H7 (cell line): ENCODE measurements at regions not wholly inside any gene's neighbourhood (a gene's known extent, or its start where the extent isn't known, plus 50 kb on each side); places are given as distances from the start of the nearest gene placed in this dataset.

Experiments
- DNase-seq: peaks from one replicate; pipeline ENCODE4 v3.0.0; 2012
- H3K27me3 ChIP-seq: 2 replicates; pipeline ENCODE4 v1.6.0; 2011; ENCODE audit warnings: mild to moderate bottlenecking, low read length; ENCODE audit not compliant: control insufficient read depth, insufficient read depth
- H3K36me3 ChIP-seq: replicated peaks from 2 replicates; pipeline ENCODE4 v1.5.1; 2011; ENCODE audit warnings: low read length; ENCODE audit not compliant: control insufficient read depth, insufficient read depth
- H3K4me3 ChIP-seq: 2 replicates; pipeline ENCODE4 v1.5.1; 2011; ENCODE audit warnings: low read depth, mild to moderate bottlenecking, control low read depth, low read length, moderate library complexity; ENCODE audit not compliant: insufficient read depth

DNA sequence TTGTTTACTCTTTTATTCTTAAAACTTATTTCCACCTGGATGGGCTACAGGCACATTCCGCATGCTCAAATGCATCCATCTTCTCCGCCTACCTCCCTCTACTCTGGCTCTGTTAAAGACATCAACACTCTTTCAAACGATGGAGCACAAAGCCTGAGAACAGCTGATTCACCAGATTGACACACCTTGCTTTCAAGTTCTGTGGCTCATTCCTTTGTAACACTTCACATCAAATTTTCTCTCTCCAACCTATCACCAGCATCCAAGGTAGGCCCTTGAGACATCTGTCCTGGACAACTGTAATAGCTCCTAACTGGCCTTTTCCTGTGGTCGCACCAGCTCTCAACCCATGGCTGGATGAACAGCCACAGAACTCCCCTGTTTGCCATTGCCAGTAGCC lies 274.5 kb downstream of the BCL11A start:
- no peaks in the 10 kb centered on the region for H3K27me3 ChIP-seq
- no peaks in the 10 kb centered on the region for H3K36me3 ChIP-seq
- no peak for DNase-seq
- no peak overlapping the region for H3K4me3 ChIP-seq

DNA sequence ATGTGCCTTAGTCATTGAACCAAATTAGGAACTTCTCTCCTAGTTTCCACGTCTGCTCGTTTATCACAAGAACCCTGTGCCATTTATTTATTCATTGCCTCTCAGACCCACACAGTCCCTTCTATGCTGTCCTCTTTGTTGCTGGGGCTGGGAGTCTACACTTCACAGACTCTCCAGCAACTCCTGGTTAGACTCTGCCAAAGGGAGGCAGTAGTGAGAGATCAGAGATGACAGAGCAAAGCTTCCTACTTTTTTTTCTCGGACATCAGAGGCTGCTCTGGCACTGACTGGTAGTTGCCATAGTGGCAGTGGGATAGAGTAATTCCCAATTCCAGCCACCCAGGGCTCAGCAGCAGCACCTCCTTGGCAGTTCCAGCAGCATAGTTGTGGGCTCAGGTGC lies 277.5 kb downstream of the BCL11A start:
- Histone ChIP-seq H3K4me3 (no peak overlapping the region), H3K36me3 (no peaks in the 10 kb centered on the region), H3K27me3 (no peaks in the 10 kb centered on the region)
- DNase-seq = peak; percentile 50

DNA sequence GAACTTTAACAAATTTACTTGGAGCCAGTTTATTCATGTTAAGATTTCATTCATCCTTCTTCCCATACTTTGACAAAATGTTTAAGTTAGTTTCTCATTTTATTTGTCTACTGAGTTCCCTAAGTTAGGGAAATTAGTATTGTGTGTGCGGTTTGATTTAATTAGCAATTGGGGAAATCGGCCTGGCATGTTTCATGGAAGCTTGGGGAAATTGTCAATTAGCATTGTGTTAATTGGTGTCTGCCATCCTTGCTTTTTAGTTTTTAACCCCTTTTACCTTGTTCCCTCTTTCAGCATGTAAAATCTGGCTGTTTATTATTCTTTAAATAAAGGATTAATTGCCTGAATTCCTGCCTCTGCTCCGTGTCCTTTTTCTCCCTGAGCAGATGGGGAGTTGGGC lies 279.6 kb downstream of the BCL11A start:
- no peak for DNase-seq
- H3K27me3 ChIP-seq = no peaks in the 10 kb centered on the region
- no peak overlapping the region for H3K4me3 ChIP-seq
- no peaks in the 10 kb centered on the region for H3K36me3 ChIP-seq

DNA sequence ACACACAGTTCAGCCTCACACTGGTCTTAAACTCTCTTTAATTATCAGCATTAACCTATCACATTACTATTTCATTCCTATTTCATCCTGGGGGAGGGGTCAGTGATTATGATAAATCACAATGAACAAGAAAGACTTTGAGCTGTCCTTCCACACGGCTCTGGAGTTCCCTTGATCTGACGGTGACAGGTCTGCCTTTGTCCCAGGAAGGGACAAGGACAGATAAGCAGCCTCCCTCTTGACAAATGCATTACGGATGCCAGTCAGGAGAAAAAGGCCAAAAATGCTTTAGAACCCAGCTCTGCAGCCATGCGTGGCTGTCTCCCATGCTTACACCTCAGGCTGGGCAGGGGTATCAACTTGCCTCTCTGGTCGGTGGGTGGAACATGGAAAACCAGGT lies 281.7 kb downstream of the BCL11A start:
- no peak overlapping the region for H3K4me3 ChIP-seq
- no peaks in the 10 kb centered on the region for H3K36me3 ChIP-seq
- no peak for DNase-seq
- H3K27me3 ChIP-seq = no peaks in the 10 kb centered on the region

DNA sequence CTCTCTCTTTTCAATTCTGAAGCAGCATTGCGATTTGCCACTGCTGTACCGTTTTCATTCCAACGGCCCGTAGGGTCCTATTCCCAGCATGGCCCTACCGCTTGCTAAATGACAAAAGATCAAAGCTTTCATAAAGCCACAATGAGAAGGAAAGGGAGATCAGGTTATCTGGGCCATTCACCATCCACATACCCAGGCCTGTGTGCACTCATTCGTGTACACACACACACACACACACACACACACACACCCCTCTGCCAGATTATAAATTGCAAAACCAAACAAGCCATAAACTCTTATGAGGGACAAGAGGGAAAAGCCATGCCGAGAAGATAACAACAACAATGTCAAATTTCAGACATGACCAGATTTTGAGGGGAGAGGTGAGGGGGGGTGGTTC lies 282.3 kb downstream of the BCL11A start:
- no peaks in the 10 kb centered on the region for H3K27me3 ChIP-seq
- no peak overlapping the region for H3K4me3 ChIP-seq
- H3K36me3 ChIP-seq = no peaks in the 10 kb centered on the region
- no peak for DNase-seq

DNA sequence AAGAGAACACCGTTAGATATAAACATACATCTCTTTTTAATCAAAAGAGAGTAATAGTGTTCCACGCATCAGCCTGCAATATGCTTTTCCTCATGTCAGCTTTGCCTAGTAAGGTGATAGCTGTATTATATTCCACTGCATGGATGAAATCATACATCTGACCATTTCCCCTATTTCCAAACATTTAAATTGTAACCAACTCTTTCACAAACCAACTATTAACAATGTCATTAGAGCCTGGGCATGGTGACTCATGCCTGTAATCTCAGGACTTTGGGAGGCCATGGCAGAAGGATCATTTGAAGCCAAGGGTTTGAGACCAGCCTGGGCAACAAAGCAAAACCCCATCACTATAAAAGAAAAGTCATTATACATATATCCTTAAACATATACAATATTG lies 284.8 kb downstream of the BCL11A start:
- DNase-seq = no peak
- H3K4me3 ChIP-seq = no peak overlapping the region
- H3K36me3 ChIP-seq = no peaks in the 10 kb centered on the region
- H3K27me3 ChIP-seq = no peaks in the 10 kb centered on the region

DNA sequence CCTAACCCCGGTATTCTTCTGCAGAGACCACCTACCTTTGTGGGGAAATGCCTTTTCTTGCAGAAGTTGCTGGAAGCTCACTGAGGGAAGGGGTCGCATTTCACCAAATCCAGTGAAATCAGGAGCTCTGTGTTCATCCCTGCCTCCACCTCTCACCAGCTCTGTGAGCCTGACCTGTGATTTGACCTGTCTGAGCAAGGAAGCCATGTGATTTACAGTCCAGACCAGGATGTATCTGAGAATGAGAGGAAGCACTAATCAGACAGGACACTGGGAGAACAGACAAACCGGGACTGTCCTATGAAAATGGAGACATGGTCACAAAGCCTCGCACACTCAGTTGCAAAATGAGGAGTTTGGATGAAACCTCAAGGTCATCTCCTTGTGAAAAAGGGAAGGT lies 285.4 kb downstream of the BCL11A start:
- no peak overlapping the region for H3K4me3 ChIP-seq
- no peaks in the 10 kb centered on the region for H3K36me3 ChIP-seq
- DNase-seq = no peak
- no peaks in the 10 kb centered on the region for H3K27me3 ChIP-seq

DNA sequence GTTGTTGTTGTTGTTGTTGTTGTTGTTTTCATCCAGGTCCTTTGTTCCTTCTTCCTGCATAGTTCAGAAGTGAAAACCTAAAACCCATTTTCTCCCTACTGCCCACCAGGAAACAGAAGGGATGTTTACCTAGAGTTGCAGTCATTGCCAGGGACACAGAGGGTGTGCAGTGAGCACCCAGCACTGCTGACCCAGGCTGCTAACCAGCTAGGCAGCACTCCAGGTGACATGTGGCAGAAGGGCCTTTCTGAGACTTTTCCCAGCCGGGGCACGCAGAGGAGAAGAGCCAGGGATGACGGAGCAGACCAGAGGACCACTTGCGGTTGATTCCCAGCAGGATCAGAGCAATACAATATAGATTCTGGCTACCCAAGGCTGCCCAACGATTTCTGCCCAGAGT lies 286.3 kb downstream of the BCL11A start:
- DNase-seq = no peak
- Histone ChIP-seq H3K4me3 (no peak overlapping the region), H3K27me3 (no peaks in the 10 kb centered on the region), H3K36me3 (no peaks in the 10 kb centered on the region)

DNA sequence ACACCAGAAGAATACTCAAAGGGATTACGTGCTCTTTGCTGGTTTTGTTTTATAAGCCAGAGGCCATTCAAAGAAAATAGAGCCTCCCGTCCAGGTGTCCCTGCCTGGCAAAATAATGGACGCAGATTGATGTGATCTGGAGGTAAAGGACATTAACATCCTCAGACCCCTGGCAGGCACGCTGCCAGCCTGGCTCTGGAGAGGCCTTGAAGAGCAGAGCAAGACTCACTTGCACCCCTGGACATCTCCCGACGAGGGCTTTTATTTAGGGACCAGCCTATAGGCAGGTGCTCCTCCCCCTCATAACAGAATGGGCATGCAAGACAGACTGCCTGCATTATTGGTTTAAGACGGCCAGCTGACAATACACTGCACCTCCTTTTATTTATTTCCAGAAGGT lies 291.3 kb downstream of the BCL11A start:
- H3K27me3 ChIP-seq = no peaks in the 10 kb centered on the region
- no peak overlapping the region for H3K4me3 ChIP-seq
- no peak for DNase-seq
- no peaks in the 10 kb centered on the region for H3K36me3 ChIP-seq

DNA sequence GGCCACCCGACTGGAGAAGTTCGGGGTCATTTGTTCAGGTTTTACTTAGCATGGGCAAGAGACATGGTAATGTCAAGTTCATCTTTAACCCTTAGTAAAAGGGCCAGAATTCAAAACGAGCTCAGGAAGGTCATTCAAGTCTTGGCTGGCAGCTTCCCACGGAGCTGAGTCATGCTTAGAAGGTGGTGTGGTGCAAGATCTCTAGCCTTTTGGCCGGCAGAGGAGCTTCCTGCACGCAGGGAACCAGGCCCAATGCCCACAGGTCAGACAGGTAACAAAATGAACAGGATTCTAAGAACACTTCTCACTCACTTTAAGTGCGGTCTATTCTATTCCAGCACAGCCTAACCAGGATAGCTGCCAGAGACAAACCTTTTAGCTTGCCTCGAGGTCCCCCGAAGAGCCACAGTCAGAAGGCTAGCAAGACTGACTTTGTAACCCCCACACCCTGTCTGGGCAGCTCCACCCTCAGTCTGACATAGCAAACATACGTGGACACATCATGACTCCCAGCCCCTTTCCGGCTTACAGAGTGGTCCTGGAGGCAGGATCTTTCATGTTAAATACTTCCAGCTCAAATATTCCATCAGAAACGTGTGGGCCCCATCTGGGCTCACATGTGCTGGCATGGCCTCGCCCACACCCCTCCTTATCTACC lies 292.7 kb downstream of the BCL11A start:
- Histone ChIP-seq H3K36me3 (no peaks in the 10 kb centered on the region), H3K4me3 (no peak overlapping the region)

DNA sequence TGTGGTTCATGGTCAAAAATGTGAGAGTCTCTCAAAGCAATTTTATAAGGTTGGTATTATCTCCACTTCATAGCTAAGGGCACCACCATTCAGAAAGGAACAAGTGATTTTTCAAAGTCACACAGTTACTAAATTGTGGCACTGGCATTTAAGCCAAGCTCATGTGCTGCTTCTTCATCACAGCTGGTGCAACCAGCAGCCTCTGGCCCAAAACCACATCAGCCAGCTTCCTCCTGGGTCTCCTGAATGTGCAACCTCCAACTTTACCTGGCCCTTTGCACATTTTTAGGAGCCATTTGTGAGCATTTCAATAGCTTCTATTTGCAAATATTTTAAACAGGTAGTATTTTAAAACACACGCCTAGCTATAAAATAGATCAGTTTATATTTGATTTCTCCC lies 293.7 kb downstream of the BCL11A start:
- Histone ChIP-seq H3K4me3 (no peak overlapping the region), H3K27me3 (no peaks in the 10 kb centered on the region), H3K36me3 (no peaks in the 10 kb centered on the region)
- DNase-seq = no peak

More for the DNA sequence above, 292.7 kb downstream of the BCL11A start:
- DNase-seq = no peak
- no peaks in the 10 kb centered on the region for H3K27me3 ChIP-seq

DNA sequence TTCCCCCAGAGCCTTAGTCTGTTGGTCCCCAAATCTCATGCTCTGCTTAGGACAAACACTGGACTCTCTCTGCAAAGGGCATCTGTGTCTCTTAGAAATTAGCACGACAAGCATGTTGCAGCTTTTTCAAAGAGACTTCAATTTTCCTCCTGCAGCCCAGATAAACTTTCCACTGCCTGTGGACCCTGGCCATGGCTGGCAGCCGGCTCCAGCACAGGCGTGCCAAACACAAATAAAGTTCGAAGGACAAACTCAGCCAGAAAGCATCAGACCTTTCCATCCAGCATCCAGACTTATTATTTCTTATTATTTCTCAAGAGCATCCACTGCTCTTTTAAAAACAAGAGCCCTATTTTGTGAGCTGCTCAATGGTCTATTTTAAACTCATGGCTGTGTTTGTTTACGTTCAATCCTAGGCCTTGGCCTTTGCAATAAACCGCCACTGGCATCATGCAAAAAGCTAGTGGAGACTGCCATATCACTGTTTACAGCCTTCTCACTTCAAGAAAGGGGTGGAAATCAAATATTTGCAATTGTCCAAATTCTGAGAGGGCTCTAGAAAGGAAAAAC lies 300.8 kb downstream of the BCL11A start:
- no peak for DNase-seq
- Histone ChIP-seq H3K36me3 (no peaks in the 10 kb centered on the region), H3K4me3 (no peak overlapping the region), H3K27me3 (no peaks in the 10 kb centered on the region)

DNA sequence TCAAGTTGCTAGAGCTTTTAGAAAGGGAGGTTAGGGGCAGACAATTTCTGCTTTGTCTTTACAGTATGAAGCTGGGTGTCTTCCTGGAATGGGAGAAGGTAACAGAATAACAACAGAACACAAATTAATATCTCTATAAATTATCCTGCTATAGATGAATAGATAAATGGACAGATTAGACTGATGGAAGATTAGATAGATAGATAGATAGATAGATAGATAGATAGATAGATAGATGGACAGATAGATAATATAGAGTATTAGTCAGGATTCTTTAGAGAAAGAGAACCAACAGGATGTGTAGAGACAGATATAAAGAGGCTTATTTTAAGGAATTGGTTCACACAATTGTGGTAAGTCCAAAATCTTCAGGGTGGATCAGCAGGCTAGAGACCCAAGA lies 302.2 kb downstream of the BCL11A start:
- no peaks in the 10 kb centered on the region for H3K27me3 ChIP-seq
- H3K36me3 ChIP-seq = no peaks in the 10 kb centered on the region
- DNase-seq = no peak
- no peak overlapping the region for H3K4me3 ChIP-seq

DNA sequence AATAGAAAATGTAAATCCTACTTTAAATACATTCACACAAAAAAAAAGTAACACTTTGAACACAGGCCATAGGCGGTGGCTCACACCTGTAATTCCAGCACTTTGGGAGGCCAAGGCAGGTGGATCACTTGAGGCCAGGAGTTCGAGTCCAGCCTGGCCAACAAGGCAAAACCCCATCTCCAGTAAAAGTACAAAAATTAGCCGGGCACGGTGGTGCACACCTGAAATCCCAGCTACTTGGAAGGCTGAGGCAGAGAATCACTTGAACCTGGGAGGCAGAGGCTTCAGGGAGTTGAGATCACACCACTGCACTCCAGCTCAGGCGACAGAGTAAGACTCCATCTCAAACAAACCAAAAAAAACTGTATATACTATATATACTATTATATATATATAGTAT lies 303.6 kb downstream of the BCL11A start:
- no peak for DNase-seq
- H3K27me3 ChIP-seq = no peaks in the 10 kb centered on the region
- no peaks in the 10 kb centered on the region for H3K36me3 ChIP-seq
- no peak overlapping the region for H3K4me3 ChIP-seq

DNA sequence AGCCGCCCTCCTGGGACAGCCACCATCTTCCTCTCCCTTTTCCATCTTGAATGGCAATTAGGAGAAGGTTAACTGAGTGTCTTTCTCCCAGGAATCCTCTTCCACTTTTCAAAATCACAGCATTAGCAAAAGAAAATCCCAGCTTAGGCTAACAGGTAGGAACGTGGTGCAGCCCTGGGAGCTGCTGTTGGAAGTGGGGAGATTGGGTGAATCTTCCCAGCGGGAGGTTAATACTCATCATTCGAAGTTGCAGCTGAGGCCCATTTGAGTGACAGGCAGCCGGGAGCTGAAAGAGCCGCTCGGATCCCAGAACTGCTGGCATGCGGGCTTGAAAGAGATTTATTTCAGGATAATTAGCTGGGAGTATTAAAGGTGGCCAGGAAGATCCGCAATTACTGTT lies 306.0 kb downstream of the BCL11A start:
- Histone ChIP-seq H3K27me3 (no peaks in the 10 kb centered on the region), H3K36me3 (no peaks in the 10 kb centered on the region), H3K4me3 (no peak overlapping the region)
- DNase-seq = peak; percentile 38

DNA sequence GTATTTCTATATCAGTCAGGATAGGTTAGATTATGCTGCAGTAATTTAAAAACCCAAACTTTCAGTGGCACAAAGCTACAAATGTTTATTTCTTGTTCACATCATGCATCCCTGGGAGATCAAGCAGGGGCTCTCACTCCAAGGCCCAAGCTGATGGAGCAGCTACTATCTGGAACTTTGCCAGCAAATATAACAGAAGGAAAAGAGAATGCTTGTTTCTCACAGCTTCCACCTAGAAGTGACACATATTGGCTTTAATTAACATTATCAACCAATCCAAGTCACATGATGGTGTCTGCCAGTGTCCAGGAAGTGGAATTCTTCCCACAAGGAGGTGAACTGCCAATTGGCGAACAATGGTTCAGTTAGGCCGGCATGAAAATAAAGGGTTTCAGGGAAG lies 306.9 kb downstream of the BCL11A start:
- no peak overlapping the region for H3K4me3 ChIP-seq
- DNase-seq = no peak
- no peaks in the 10 kb centered on the region for H3K27me3 ChIP-seq
- no peaks in the 10 kb centered on the region for H3K36me3 ChIP-seq
